ENCODE measurements at regions not wholly inside any gene's neighbourhood (a gene's known extent, or its start where the extent isn't known, plus 50 kb on each side); places are given as distances from the start of the nearest gene placed in this dataset.

DNA sequence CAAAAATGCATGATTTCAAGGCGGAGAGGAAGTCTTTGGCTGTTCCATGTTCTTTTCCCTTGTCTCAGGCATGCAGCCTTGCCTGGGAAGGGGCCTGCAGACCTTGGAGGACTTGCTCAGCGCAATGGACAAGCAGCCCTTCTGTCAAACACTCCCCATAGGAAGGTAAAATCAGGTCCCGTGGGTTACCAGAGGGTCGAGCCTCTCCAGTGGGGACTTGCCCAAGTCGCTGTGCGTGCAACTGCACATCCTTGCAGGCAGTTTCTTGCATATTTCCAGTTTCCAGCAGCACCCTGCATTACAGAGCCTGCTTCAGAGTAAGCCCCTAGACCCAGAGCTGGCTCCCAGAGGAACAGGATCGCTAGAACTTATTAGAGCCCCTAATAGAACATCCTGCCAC, 75.5 kb upstream of the KLF13 start:
- Histone ChIP-seq H3K9me3 (no peaks in the 10 kb centered on the region), H3K27me3 (no peaks in the 10 kb centered on the region), H3K36me3 (no peaks in the 10 kb centered on the region), H3K27ac (no peak overlapping the region), H3K4me1 (no peaks in the 10 kb centered on the region), H3K4me3 (no peak overlapping the region)
- intact Hi-C loops (cut with DNase I), result no loop called here
- DNase-seq (ENCODE audit: extremely low spot score in 2 of 2), result no peak
- TF ChIP-seq POLR2A (IDR thresholded peaks at IDR 0.05) (no peak), POLR2AphosphoS5 (IDR thresholded peaks at IDR 0.05; ENCODE audit: insufficient read depth in 1 of 2, low read depth in 1 of 2) (no peak)
- TF ChIP-seq, protein P1, sequence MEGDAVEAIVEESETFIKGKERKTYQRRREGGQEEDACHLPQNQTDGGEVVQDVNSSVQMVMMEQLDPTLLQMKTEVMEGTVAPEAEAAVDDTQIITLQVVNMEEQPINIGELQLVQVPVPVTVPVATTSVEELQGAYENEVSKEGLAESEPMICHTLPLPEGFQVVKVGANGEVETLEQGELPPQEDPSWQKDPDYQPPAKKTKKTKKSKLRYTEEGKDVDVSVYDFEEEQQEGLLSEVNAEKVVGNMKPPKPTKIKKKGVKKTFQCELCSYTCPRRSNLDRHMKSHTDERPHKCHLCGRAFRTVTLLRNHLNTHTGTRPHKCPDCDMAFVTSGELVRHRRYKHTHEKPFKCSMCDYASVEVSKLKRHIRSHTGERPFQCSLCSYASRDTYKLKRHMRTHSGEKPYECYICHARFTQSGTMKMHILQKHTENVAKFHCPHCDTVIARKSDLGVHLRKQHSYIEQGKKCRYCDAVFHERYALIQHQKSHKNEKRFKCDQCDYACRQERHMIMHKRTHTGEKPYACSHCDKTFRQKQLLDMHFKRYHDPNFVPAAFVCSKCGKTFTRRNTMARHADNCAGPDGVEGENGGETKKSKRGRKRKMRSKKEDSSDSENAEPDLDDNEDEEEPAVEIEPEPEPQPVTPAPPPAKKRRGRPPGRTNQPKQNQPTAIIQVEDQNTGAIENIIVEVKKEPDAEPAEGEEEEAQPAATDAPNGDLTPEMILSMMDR (IDR thresholded peaks at IDR 0.05), result no peak

DNA sequence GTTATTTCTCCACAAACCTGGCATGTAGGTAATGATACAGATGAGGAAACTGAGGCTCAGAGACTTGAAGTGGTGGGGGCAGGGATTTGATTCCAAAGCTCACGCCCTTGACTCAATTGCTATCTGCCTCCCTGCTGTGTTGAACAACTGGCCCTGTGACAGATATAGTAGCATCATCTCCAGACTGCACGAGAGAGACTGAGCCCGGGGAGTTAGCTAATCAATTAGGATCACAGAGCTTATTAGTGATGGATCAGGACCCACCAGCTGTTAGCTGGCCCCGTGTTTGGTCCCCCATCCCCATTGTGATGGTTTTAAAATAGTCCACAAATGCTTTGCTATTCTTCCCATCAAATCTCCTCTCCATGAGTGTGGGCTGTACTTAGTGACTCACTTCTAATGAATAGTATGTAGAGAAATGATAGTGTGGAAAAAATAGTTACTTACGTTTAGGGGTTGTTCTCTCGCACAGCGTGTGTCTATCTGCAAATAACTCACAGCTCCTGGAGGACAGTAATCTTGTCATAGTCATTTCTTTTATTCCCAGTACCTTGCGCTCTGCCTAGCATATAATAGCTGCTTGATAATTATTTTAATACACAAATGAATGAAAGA, 74.4 kb upstream of the KLF13 start:
- intact Hi-C loops (cut with DNase I), result no loop called here
- H3K36me3 ChIP-seq, result no peaks in the 10 kb centered on the region
- no peak for DNase-seq (ENCODE audit: extremely low spot score in 2 of 2)
- TF ChIP-seq POLR2A (IDR thresholded peaks at IDR 0.05) (no peak), POLR2AphosphoS5 (IDR thresholded peaks at IDR 0.05; ENCODE audit: insufficient read depth in 1 of 2, low read depth in 1 of 2) (no peak)
- TF ChIP-seq, protein P1 (IDR thresholded peaks at IDR 0.05), result no peak
- H3K27ac ChIP-seq, result no peak overlapping the region
- H3K9me3 ChIP-seq, result no peaks in the 10 kb centered on the region
- H3K27me3 ChIP-seq, result no peaks in the 10 kb centered on the region
- H3K4me1 ChIP-seq, result no peaks in the 10 kb centered on the region
- H3K4me3 ChIP-seq, result no peak overlapping the region

DNA sequence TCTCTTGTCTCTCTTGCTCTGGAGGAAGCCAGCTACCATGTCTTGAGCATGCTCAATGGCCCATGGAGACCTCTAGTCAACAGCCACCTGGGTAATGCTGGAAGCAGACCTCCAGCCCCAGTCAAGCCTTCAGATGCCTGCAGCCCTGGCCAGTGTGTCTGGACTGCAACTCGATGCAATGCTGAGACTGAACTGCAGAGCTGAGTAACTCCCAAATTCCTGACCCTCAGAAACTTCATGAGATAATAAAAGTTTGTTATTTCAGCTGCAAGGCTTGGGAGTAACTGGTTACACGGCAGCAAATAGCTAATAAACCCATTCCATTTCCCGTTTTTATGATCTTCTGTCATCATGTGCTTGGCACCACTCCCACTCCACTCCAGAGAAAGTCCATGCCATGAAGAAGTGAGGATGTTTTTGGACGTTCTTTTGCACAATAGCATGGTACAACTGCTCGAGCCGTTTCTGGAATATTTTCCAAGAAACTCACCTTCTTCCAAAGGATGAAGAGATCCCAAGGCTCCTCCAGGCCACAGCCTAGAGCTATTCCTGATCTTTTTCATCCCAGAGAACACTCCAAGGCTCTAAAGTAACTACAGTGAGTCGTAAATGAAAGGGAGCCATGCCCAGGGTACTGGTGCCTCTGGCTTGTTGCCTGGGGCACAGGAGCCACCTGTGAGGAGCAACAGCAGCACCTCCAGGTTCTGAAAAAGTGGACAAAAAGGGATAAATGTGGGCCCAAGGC, 72.0 kb upstream of the KLF13 start:
- Histone ChIP-seq H3K36me3 (no peaks in the 10 kb centered on the region), H3K27ac (no peak overlapping the region), H3K4me1 (no peaks in the 10 kb centered on the region), H3K27me3 (no peaks in the 10 kb centered on the region), H3K4me3 (no peak overlapping the region), H3K9me3 (no peaks in the 10 kb centered on the region)
- DNase-seq (ENCODE audit: extremely low spot score in 2 of 2), result no peak
- intact Hi-C loops (cut with DNase I), result no loop called here
- TF ChIP-seq POLR2AphosphoS5 (IDR thresholded peaks at IDR 0.05; ENCODE audit: insufficient read depth in 1 of 2, low read depth in 1 of 2) (no peak), POLR2A (IDR thresholded peaks at IDR 0.05) (no peak)
- TF ChIP-seq, protein P1 (IDR thresholded peaks at IDR 0.05), result no peak

DNA sequence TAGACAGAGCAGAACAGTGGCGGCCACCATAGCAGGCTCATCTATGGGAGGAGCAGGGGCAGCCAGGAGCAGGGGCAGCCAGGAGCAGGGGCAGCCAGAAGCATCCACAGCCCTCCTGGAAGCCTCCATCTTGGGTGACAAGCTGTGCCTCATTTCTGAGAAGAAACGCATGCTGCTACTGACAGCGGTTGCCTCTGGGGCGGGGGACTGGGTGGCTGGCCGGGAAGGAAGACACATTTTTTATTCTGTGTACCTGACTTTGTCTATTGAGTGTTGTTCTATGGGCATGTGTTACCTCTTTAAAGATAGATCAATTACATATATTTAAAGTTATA, 71.5 kb upstream of the KLF13 start:
- Histone ChIP-seq H3K9me3 (no peaks in the 10 kb centered on the region), H3K4me1 (no peaks in the 10 kb centered on the region), H3K36me3 (no peaks in the 10 kb centered on the region), H3K4me3 (no peak overlapping the region), H3K27ac (no peak overlapping the region), H3K27me3 (no peaks in the 10 kb centered on the region)
- DNase-seq (ENCODE audit: extremely low spot score in 2 of 2), result no peak
- intact Hi-C loops (cut with DNase I), result no loop called here
- no peak for TF ChIP-seq POLR2AphosphoS5 (IDR thresholded peaks at IDR 0.05; ENCODE audit: insufficient read depth in 1 of 2, low read depth in 1 of 2)
- TF ChIP-seq, protein P1 (IDR thresholded peaks at IDR 0.05), result no peak
- TF ChIP-seq POLR2A (IDR thresholded peaks at IDR 0.05), result no peak

DNA sequence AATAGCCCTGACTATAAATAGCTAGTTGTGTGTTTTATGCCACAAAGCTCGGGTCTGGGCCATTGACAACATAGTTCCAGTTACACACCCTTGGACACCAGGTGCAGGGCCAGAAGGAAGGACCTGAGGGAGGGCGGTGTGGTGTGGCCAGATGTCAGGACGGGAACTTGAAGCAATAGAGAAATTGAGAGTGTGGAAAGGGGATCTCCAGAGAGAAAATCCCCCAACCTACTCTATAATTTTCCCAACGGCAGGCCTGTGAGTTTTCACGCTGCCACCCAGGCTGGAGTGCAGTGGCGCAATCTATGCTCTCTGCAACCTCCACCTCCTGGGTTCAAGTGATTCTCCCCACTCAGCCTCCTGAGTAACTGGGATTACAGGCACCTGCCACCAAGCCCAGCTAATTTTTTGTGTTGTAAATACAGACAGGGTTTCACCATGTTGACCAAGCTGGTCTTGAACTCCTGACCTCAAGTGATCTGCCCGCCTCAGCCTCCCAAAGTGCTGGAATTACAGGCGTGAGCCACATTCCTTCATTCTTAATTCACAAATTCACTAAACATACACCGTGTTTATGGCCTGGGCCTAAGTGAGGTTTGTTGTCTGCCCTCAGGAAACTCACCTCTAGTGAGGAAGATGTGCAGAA, 70.8 kb upstream of the KLF13 start:
- Histone ChIP-seq H3K4me3 (no peak overlapping the region), H3K27me3 (no peaks in the 10 kb centered on the region)
- no peak for TF ChIP-seq POLR2A (IDR thresholded peaks at IDR 0.05)
- no peak for TF ChIP-seq POLR2AphosphoS5 (IDR thresholded peaks at IDR 0.05; ENCODE audit: insufficient read depth in 1 of 2, low read depth in 1 of 2)
- TF ChIP-seq, protein P1 (IDR thresholded peaks at IDR 0.05), result no peak

More for the DNA sequence above, 70.8 kb upstream of the KLF13 start:
- no peaks in the 10 kb centered on the region for H3K4me1 ChIP-seq
- no peaks in the 10 kb centered on the region for H3K9me3 ChIP-seq
- intact Hi-C loops (cut with DNase I), result no loop called here
- H3K27ac ChIP-seq, result no peak overlapping the region
- no peak for DNase-seq (ENCODE audit: extremely low spot score in 2 of 2)
- no peaks in the 10 kb centered on the region for H3K36me3 ChIP-seq
